ENCODE measurements at regions not wholly inside any gene's neighbourhood (a gene's known extent, or its start where the extent isn't known, plus 50 kb on each side); places are given as distances from the start of the nearest gene placed in this dataset.

DNA sequence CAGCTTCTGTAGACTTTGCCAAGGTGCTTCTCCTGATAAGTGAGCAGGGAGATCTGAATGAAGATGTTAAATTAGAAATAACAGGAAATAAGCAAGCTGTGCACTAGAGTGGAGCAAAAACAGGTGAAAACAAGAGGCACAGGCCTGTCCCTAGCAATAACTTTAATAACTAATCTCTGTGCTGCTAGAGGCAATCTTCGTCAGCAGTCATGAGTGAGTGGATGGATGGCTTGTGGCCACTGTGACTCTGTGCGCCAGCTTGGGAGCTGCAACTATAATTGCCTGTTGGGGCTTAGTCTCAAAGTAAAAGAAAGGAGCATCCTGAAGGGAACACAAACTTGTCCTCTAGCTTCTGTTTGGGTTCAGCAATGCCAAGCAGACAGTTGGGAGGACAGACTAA lies 240.3 kb downstream of the HHIPL2 start:
- ATAC-seq (ENCODE audit: low FRiP score in 2 of 2) (no peak), DNase-seq (no peak)
- Histone ChIP-seq H3K4me3 (no peak overlapping the region), H3K36me3 (no peaks in the 10 kb centered on the region), H3K27me3 (no peaks in the 10 kb centered on the region), H3K4me1 (no peaks in the 10 kb centered on the region), H3K9me3 (no peaks in the 10 kb centered on the region), H3K27ac (no peak overlapping the region)
- 41 to 47% methylated on average over 2 of the region's 2 CpGs for WGBS, 2 donors
- no peak for TF ChIP-seq POLR2AphosphoS5 (IDR thresholded peaks at IDR 0.05)
- TF ChIP-seq EP300 (IDR thresholded peaks at IDR 0.05) = no peak
- TF ChIP-seq CTCF (IDR thresholded peaks at IDR 0.05) = no peak
- TF ChIP-seq POLR2A (IDR thresholded peaks at IDR 0.05) = no peak

DNA sequence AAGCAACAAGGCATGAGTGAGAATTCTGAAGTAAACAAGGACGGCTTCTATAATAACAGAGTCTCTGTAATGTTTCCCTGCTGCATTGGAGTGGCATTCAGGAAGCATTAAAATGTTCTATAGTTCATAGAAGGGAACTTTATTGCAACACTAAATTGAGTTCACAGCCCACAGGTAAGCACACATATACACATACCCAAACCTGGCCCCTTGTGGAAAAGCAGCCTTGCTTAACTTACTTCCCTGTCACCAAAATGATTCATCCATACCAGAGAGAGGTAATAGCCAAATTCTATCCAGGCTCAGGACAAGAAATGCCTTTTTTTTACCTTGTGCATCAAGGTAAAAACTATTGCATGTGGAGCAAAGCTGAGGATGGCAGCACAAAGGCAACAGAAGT lies 241.4 kb downstream of the HHIPL2 start:
- TF ChIP-seq EP300 (IDR thresholded peaks at IDR 0.05) (no peak), POLR2AphosphoS5 (IDR thresholded peaks at IDR 0.05) (no peak), POLR2A (IDR thresholded peaks at IDR 0.05) (no peak), CTCF (IDR thresholded peaks at IDR 0.05) (no peak)
- no peaks in the 10 kb centered on the region for H3K4me1 ChIP-seq
- DNase-seq (no peak), ATAC-seq (ENCODE audit: low FRiP score in 2 of 2) (no peak)
- H3K27ac ChIP-seq = no peak overlapping the region
- H3K36me3 ChIP-seq = no peaks in the 10 kb centered on the region
- no peaks in the 10 kb centered on the region for H3K9me3 ChIP-seq
- H3K27me3 ChIP-seq = no peaks in the 10 kb centered on the region
- WGBS, 2 donors = 86 to 96% methylated on average over 1 of the region's 1 CpG
- H3K4me3 ChIP-seq = no peak overlapping the region

DNA sequence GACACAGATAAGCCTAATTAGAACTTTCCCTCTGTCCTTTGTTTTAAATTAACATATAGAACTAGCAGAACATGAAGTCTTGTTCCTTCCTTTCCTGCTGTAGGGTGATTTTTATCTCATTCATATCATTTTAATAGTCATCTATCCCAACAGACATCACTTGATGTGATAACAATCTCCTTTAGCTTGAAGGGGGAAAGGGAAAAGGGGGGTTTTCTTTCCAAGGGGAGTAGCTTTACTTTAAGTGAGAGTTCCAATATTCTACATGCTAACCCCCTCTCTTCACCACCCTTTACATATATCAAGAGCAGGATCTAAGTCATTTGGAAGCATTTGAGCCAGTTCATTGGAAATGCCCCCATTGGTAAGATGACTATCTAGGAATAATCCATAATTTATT lies 241.9 kb downstream of the HHIPL2 start:
- no peak for DNase-seq
- no peaks in the 10 kb centered on the region for H3K36me3 ChIP-seq
- no peaks in the 10 kb centered on the region for H3K4me1 ChIP-seq
- H3K27ac ChIP-seq = no peak overlapping the region
- TF ChIP-seq CTCF (IDR thresholded peaks at IDR 0.05) = no peak
- TF ChIP-seq EP300 (IDR thresholded peaks at IDR 0.05) = no peak
- no peak for TF ChIP-seq POLR2A (IDR thresholded peaks at IDR 0.05)
- TF ChIP-seq POLR2AphosphoS5 (IDR thresholded peaks at IDR 0.05) = no peak
- H3K9me3 ChIP-seq = no peaks in the 10 kb centered on the region
- no peaks in the 10 kb centered on the region for H3K27me3 ChIP-seq
- no peak overlapping the region for H3K4me3 ChIP-seq
- no peak for ATAC-seq (ENCODE audit: low FRiP score in 2 of 2)

DNA sequence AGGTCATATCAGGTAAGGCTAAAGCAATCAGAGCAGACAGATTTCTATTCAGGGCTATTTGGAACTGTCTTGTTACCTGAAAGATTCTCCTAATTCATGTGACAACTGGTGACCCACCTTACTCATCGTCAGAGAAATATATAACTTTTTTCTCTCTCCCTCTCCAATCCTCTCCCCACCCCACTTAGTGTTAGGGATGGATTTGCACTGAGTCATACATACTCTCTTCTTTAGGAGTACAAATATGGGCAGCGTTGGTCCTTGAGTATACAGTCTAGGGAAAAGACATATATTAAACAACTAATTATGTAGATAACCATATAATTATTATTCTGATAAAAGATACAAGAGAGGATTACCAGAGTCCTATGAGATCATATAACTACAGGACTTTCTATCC lies 246.3 kb downstream of the HHIPL2 start:
- H3K4me1 ChIP-seq = no peaks in the 10 kb centered on the region
- no peaks in the 10 kb centered on the region for H3K9me3 ChIP-seq
- WGBS, 2 donors = 83 to 86% methylated on average over 2 of the region's 2 CpGs
- no peak for ATAC-seq (ENCODE audit: low FRiP score in 2 of 2)
- no peak overlapping the region for H3K4me3 ChIP-seq
- no peaks in the 10 kb centered on the region for H3K36me3 ChIP-seq
- no peak for TF ChIP-seq CTCF (IDR thresholded peaks at IDR 0.05)
- no peak for TF ChIP-seq EP300 (IDR thresholded peaks at IDR 0.05)
- no peak for TF ChIP-seq POLR2A (IDR thresholded peaks at IDR 0.05)
- no peak for TF ChIP-seq POLR2AphosphoS5 (IDR thresholded peaks at IDR 0.05)
- no peak overlapping the region for H3K27ac ChIP-seq
- no peak for DNase-seq
- H3K27me3 ChIP-seq = no peaks in the 10 kb centered on the region

DNA sequence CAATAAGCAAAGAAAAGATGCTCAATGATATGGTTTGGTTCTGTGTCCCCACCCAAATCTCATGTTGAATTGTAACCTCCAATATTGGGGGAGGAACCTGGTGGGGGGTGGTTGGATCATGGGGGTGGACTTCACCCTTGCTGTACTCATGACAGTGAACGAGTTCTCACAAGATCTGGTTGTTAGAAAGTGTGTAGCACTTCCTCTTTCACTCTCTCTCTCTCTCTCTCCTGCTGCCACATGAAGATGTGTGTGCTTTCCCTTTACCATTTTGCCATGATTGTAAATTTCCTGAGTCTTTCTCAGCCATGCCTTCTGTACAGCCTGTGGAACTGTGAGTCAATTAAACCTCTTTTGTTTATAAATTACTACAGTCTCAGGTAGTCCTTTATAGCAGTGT lies 248.4 kb downstream of the HHIPL2 start:
- H3K27me3 ChIP-seq = no peaks in the 10 kb centered on the region
- no peaks in the 10 kb centered on the region for H3K4me1 ChIP-seq
- DNase-seq = no peak
- H3K36me3 ChIP-seq = no peaks in the 10 kb centered on the region
- no peak for TF ChIP-seq POLR2A (IDR thresholded peaks at IDR 0.05)
- H3K4me3 ChIP-seq = no peak overlapping the region
- ATAC-seq (ENCODE audit: low FRiP score in 2 of 2) = no peak
- WGBS, 2 donors = 44 to 50% methylated on average over 1 of the region's 1 CpG
- H3K9me3 ChIP-seq = no peaks in the 10 kb centered on the region
- H3K27ac ChIP-seq = no peak overlapping the region
